ENCODE measurements at regions not wholly inside any gene's neighbourhood (a gene's known extent, or its start where the extent isn't known, plus 50 kb on each side); places are given as distances from the start of the nearest gene placed in this dataset.
"Not testable (repeated sequence)": the region's sequence is repeated elsewhere in the genome, so short reads cannot be mapped to it uniquely, and the experiment has no call there.

DNA sequence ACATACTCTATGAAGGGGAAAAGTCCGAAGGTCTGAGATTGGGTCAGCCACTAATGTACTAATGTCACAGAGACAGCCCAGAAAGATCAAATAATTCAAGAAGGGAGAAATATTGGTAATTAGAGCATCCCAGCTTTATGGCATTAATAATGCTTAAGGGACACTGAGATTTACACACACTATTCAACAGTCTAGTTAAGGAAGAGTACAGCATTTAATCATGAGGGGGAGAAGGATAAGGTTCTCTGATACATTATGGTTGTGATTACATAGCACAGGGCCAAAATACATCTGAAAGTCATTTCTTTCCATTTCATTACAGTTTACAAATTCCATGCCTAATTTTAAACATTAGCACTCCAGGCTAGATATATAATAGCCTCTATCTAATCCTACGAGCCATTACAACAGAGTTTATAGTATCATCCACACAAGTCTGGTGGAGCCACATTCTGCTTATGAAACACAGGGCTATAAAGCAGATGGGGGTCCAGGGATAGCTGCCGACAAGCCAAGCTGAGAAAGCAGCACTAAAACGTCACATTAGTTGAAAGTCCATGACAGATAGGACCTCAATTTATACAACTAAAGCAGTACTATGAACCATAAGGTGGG is 108.0 kb upstream of the GRIA3 start:
- DNase-seq (ENCODE audit: low read depth): no peak

- DNase-seq (ENCODE audit: low read depth): no peak
Measured at GRCh38 chrX:123077631-123078030, 106.4 kb upstream of the GRIA3 start.

- no peak for DNase-seq (ENCODE audit: low read depth)
Measured at GRCh38 chrX:123080065-123080464, 104.0 kb upstream of the GRIA3 start.

DNA sequence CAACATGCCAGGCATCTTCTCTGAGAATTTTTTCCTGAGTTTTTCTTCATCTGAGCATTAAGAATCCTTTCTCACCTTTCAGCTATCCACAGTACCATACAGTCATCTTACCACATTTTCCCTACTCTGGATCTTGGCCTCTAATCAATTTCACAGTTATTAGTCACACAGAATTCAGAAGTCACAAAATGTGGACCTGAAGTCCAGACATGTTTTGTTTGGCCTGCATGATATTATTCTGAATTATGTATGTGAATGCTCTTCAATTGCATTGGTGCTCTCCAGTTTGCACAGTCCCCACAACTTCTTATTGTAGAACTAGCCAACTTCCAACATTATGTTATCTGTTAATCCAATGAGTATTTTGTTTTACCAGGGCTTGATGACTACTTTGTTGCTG is 102.3 kb upstream of the GRIA3 start:
- peak; percentile 2 for DNase-seq (ENCODE audit: low read depth)

DNA sequence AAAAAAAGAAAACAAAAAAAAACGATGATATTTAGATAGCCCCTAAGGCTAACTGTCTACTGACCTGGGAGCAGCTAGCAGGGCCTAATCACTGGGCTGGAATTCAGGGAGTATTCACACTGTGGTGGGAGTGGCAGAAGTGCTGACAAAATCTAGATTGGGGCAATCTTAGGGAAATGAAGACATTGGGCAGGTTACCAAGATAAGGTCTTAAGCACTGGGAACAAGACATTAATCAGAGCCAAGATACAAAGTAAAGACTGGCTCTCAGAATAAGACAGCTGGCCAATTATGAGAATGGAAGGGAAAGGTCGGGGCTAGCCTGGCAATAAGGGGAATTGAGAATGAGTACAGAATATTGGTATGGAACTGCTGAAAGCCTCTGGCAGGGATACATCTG is 100.2 kb upstream of the GRIA3 start:
- DNase-seq (ENCODE audit: low read depth): peak; percentile 35

DNA sequence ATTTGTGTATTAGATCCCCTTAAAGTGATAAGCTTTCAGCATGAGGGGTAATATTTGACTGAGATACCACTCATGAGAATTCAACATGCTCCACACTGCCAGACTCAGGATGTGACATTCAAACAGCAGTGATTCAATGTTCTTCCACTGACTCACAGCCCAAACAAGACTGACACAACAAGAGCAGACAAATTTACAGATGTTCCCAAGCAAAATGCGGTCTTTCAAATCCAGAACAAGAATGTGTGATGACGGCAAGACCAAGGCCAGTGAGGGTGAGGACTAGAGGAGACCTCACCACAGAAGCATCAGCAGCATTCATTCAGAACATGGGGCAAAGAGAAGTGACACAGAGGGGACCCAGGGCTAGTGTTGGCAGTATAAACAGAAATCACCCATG is 99.3 kb upstream of the GRIA3 start:
- DNase-seq (ENCODE audit: low read depth): peak; percentile 55

GRCh38 chrX:123085311-123085940 is 98.7 kb upstream of the GRIA3 start:
- peak; percentile 5 for DNase-seq (ENCODE audit: low read depth)

GRCh38 chrX:123086768-123087167 is 97.3 kb upstream of the GRIA3 start:
- DNase-seq (ENCODE audit: low read depth): no peak

- no peak for DNase-seq (ENCODE audit: low read depth)
Measured at GRCh38 chrX:123087326-123087725, 96.8 kb upstream of the GRIA3 start.

GRCh38 chrX:123088331-123088730 is 95.7 kb upstream of the GRIA3 start:
- DNase-seq (ENCODE audit: low read depth): no peak

DNA sequence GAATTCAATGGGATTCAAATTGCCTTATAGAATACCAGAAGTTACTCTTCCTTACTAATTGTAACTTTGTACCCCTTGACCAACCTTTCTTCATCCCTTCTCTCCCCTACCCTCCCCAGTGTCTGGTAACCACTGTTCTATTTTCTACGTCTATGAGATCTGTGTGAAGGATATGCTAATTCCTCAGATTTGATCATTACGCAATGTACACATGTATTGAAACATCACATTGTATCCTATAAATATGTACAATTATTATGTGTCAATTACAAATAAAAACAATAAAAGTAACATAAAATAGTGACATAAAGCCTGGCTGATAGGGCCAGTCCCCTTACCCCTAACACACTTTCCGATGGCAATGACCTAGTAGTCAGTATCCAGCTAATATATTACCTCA is 95.1 kb upstream of the GRIA3 start:
- no peak for DNase-seq (ENCODE audit: low read depth)

- no peak for DNase-seq (ENCODE audit: low read depth)
Measured at GRCh38 chrX:123093792-123094191, 90.3 kb upstream of the GRIA3 start.

DNA sequence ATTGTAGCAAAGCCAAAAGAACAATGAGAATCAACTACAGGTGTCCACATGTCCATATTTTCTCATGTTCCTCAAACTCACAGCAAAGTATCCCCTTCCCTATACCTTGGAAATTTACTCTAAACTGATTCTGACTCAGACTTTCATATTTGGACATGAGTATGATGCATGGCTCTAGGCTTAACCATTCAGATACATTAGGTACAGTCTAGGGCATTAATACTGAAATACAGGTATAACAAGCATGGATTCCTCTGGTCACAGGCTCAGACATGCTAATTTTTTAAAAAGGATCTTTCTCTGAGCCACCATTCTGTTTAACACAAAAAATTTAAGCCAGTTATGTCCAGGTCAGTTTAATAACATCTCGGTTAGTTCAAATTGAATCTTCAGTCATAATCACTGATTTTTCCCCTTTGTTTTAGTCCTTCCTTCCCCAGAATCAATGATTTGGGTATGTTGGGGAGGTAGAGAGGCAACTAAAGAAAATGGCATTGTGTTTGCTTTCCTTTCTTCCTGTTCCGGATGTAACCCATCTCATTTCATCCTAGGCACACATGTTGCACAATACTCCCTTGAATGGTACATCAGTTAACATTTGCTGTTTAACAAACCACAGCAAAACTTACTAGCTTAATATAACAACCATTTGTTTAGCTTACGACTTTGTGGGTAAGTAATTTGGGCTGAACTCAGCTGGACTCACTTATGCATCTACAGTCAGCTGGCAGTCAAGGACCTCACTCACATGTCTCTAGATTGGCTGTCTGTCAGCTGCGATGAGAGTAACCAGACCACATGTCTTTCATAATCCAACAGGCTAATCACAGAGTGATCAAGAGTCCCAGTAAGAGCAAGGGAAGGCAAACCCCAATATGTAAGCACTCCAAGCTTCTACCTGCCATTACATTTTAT is 75.3 kb upstream of the GRIA3 start:
- peak; percentile 12 for DNase-seq (ENCODE audit: low read depth)

DNA sequence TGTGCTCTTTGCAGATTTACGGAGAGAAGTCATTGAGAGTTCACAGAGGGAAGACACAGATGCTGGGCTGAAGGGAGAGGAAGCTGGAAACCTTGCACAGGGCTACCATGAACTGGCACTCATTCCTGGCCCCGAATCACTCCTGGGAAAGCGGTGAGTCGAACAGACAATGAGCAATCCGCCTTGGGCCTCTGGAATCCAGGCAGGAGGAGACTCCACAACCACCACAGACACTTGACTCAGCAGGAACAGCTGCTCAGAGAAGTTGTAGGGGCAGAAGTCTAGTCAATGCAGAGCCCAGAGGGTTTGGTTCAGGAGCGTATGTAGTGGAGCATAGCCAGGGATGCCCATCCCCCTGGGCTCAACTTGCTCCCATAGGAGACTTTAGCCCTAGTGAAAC is 62.8 kb upstream of the GRIA3 start:
- peak; percentile 42 for DNase-seq (ENCODE audit: low read depth)

GRCh38 chrX:123129805-123130204 is 54.3 kb upstream of the GRIA3 start:
- DNase-seq (ENCODE audit: low read depth): not testable (repeated sequence)
